ENCODE measurements at regions not wholly inside any gene's neighbourhood (a gene's known extent, or its start where the extent isn't known, plus 50 kb on each side); places are given as distances from the start of the nearest gene placed in this dataset.

- Histone ChIP-seq H3K36me3 (ENCODE audit: control insufficient read depth in 2 of 4, insufficient read depth in 4 of 4, low read length in 3 of 4) (no peaks in the 10 kb centered on the region), H4K5ac (ENCODE audit: insufficient read length, low read depth, low read length) (no peak overlapping the region), H3K14ac (ENCODE audit: insufficient read length) (no peak overlapping the region), H3K56ac (replicated peaks; ENCODE audit: insufficient read length, low read depth, low read length) (no peak overlapping the region), H3K4me2 (ENCODE audit: insufficient read depth in 1 of 2, low read depth in 2 of 2, low read length in 2 of 2) (no peak overlapping the region), H4K8ac (ENCODE audit: extremely low read depth, insufficient read depth, low read length) (no peak overlapping the region), H3K4me1 (replicated peaks in 1 of 4; ENCODE audit: control insufficient read depth in 3 of 4, insufficient read depth in 4 of 4, low read length in 3 of 4) (no peaks in the 10 kb centered on the region; a peak in 1 of 7 replicates), H3K27me3 (replicated peaks in 1 of 4; ENCODE audit: control insufficient read depth in 3 of 4, extremely low read depth in 1 of 4, insufficient read depth in 3 of 4, low read length in 3 of 4) (no peaks in the 10 kb centered on the region), H3K18ac (ENCODE audit: extremely low read depth, low read length) (no peak overlapping the region), H2AFZ (ENCODE audit: low read length) (no peak overlapping the region), H2BK120ac (replicated peaks; ENCODE audit: low read depth, low read length) (no peak overlapping the region), H3K4ac (replicated peaks; ENCODE audit: insufficient read length, low read depth, low read length) (no peak overlapping the region), H2BK20ac (ENCODE audit: low read length) (no peak overlapping the region), H4K91ac (replicated peaks; ENCODE audit: insufficient read length, low read length) (no peak overlapping the region), H3K79me2 (ENCODE audit: control insufficient read depth in 1 of 2, insufficient read depth in 2 of 2, low read length in 2 of 2) (no peaks in the 10 kb centered on the region), H3K27ac (ENCODE audit: low read depth, low read length) (no peak overlapping the region), H3K4me3 (ENCODE audit: extremely low read depth in 1 of 4, insufficient read depth in 2 of 4, low read depth in 3 of 4, low read length in 4 of 4) (no peak overlapping the region), H3K79me1 (ENCODE audit: low read depth, low read length) (no peaks in the 10 kb centered on the region), H3K9ac (replicated peaks in 1 of 4; ENCODE audit: extremely low read depth in 1 of 4, low read depth in 3 of 4, low read length in 3 of 4) (no peak overlapping the region), H2BK15ac (ENCODE audit: low read length) (no peak overlapping the region), H2AK5ac (ENCODE audit: low read depth, low read length) (no peak overlapping the region), H2BK5ac (ENCODE audit: low read depth, low read length) (no peak overlapping the region), H3K9me3 (ENCODE audit: insufficient read depth in 2 of 2, low read depth in 1 of 2, low read length in 1 of 2) (no peaks in the 10 kb centered on the region), H3K23me2 (ENCODE audit: low read depth, low read length) (no peaks in the 10 kb centered on the region), H3K23ac (ENCODE audit: insufficient read length) (no peak overlapping the region), H4K20me1 (replicated peaks in 1 of 2; ENCODE audit: control insufficient read depth in 1 of 2, insufficient read depth in 2 of 2, low read length in 2 of 2) (no peaks in the 10 kb centered on the region), H2BK12ac (ENCODE audit: low read depth, low read length) (no peak overlapping the region)
- TF ChIP-seq USF2 (IDR thresholded peaks at IDR 0.05; ENCODE audit: low read length) (no peak), RNF2 (IDR thresholded peaks at IDR 0.05; ENCODE audit: borderline replicate concordance, low read depth, low read length, missing control alignments, poor library complexity, severe bottlenecking) (no peak), RFX5 (IDR thresholded peaks at IDR 0.05; ENCODE audit: borderline replicate concordance, low read depth, low read length) (no peak), CREB1 (IDR thresholded peaks at IDR 0.05) (no peak), KDM1A (IDR thresholded peaks at IDR 0.05; ENCODE audit: borderline replicate concordance, low read length) (no peak), SIN3A (conservative IDR thresholded peaks at IDR 0.05 in 1 of 2, IDR thresholded peaks at IDR 0.05 in 1 of 2; ENCODE audit: low read depth in 1 of 2, low read length in 2 of 2) (no peak), SUZ12 (IDR thresholded peaks at IDR 0.05; ENCODE audit: low read length) (no peak), POU5F1 (IDR thresholded peaks at IDR 0.05; ENCODE audit: low read depth, low read length) (no peak), YY1 (IDR thresholded peaks at IDR 0.05; ENCODE audit: low read depth, low read length) (no peak), BACH1 (IDR thresholded peaks at IDR 0.05; ENCODE audit: low read length) (no peak)
- ChIA-PET POLR2A (ENCODE audit: partially characterized antibody) (no interaction called here), CTCF (ENCODE audit: partially characterized antibody) (interaction anchor here (1.2 kb wide), 1 partner anchor 27 kb away, joined by 3 read pairs; no protein-coding TSS in a partner anchor)
- 93% methylated on average over 8 of the region's 8 CpGs; no CpG with 5 or more reads in 1 of the 2 experiments for WGBS, 2 experiments (ENCODE audit: extremely low coverage in 1 of 2, insufficient coverage in 1 of 2, insufficient read length in 1 of 2, insufficient replicate concordance in 2 of 2, low coverage in 1 of 2, low lambda C conversion rate in 2 of 2, missing lambda C conversion rate in 1 of 2)
- FAIRE-seq (no peak), DNase-seq (ENCODE audit: low read depth in 1 of 2, low spot score in 2 of 2) (no peak)
These were observed 158.6 kb downstream of the KATNAL1 start for GRCh38 chr13:30148786-30149185.
